ENCODE measurements at regions not wholly inside any gene's neighbourhood (a gene's known extent, or its start where the extent isn't known, plus 50 kb on each side); places are given as distances from the start of the nearest gene placed in this dataset.

GRCh38 chr6:109315341-109316110 lies 66.7 kb downstream of the CD164 start:
- no peak for DNase-seq

- DNase-seq, result no peak
These were observed 68.0 kb downstream of the CD164 start for GRCh38 chr6:109314313-109314712.

GRCh38 chr6:109313139-109313538 lies 69.1 kb downstream of the CD164 start:
- DNase-seq, result no peak

GRCh38 chr6:109311471-109311870 lies 70.8 kb downstream of the CD164 start:
- DNase-seq, result no peak

GRCh38 chr6:109309917-109310316 lies 72.3 kb downstream of the CD164 start:
- no peak for DNase-seq

- DNase-seq, result peak; percentile 72
These were observed 74.2 kb downstream of the CD164 start for GRCh38 chr6:109308018-109308492.

GRCh38 chr6:109306733-109307132 lies 75.5 kb downstream of the CD164 start:
- DNase-seq, result no peak

GRCh38 chr6:109305028-109305427 lies 77.2 kb downstream of the CD164 start:
- no peak for DNase-seq

- DNase-seq, result peak; percentile 53
These were observed 77.8 kb downstream of the CD164 start for GRCh38 chr6:109304284-109305015.

- no peak for DNase-seq
These were observed 78.5 kb downstream of the CD164 start for GRCh38 chr6:109303640-109304283.

GRCh38 chr6:109303164-109303563 lies 79.1 kb downstream of the CD164 start:
- no peak for DNase-seq

- DNase-seq, result no peak
These were observed 80.1 kb downstream of the CD164 start for GRCh38 chr6:109302176-109302575.

- no peak for DNase-seq
These were observed 80.8 kb downstream of the CD164 start for GRCh38 chr6:109301418-109301817.

- DNase-seq, result no peak
These were observed 81.4 kb downstream of the CD164 start for GRCh38 chr6:109300874-109301273.

- no peak for DNase-seq
These were observed 82.3 kb downstream of the CD164 start for GRCh38 chr6:109299776-109300564.

- no peak for DNase-seq
These were observed 83.0 kb downstream of the CD164 start for GRCh38 chr6:109299265-109299607.

GRCh38 chr6:109298605-109299264 lies 83.5 kb downstream of the CD164 start:
- DNase-seq, result no peak

GRCh38 chr6:109297406-109298110 lies 84.7 kb downstream of the CD164 start:
- no peak for DNase-seq

GRCh38 chr6:109296971-109297372 lies 85.3 kb downstream of the CD164 start:
- no peak for DNase-seq

GRCh38 chr6:109296452-109296851 lies 85.8 kb downstream of the CD164 start:
- no peak for DNase-seq

- DNase-seq, result no peak
These were observed 86.5 kb downstream of the CD164 start for GRCh38 chr6:109295774-109296156.

All from stimulated activated CD8-positive, alpha-beta memory T cell treated with anti-CD3 and anti-CD28 coated beads, Interleukin-4, amount 100 ng/mL, for 48 hours (primary cell).